GM20000 (cell line): ENCODE measurements at regions not wholly inside any gene's neighbourhood (a gene's known extent, or its start where the extent isn't known, plus 50 kb on each side); places are given as distances from the start of the nearest gene placed in this dataset.

ENCODE experiments used
- DNase-seq: peaks from one replicate; pipeline ENCODE4 v3.0.0; 2012; ENCODE audit warnings: low spot score
- CTCF ChIP-seq: IDR thresholded peaks from 2 replicates; pipeline ENCODE4 v1.5.1; 2012; ENCODE audit warnings: mild to moderate bottlenecking, control low read depth; ENCODE audit errors: extremely low read depth, missing control alignments

- DNase-seq: no peak
- no peak for TF ChIP-seq CTCF
Observed at GRCh38 chr15:91776104-91776503, 77.4 kb upstream of the SLCO3A1 start.

GRCh38 chr15:91779960-91780359 is 73.5 kb upstream of the SLCO3A1 start:
- no peak for DNase-seq
- TF ChIP-seq CTCF: no peak

GRCh38 chr15:91780387-91780786 is 73.1 kb upstream of the SLCO3A1 start:
- no peak for DNase-seq
- TF ChIP-seq CTCF: no peak

- DNase-seq: no peak
- no peak for TF ChIP-seq CTCF
Observed at GRCh38 chr15:91782221-91782620, 71.3 kb upstream of the SLCO3A1 start.

GRCh38 chr15:91783008-91783407 is 70.5 kb upstream of the SLCO3A1 start:
- TF ChIP-seq CTCF: no peak
- no peak for DNase-seq

- no peak for DNase-seq
- TF ChIP-seq CTCF: no peak
Observed at GRCh38 chr15:91783451-91783850, 70.1 kb upstream of the SLCO3A1 start.

GRCh38 chr15:91784973-91785709 is 68.4 kb upstream of the SLCO3A1 start:
- no peak for DNase-seq
- TF ChIP-seq CTCF: no peak
